HuH-7 (cell line): ENCODE measurements at regions not wholly inside any gene's neighbourhood (a gene's known extent, or its start where the extent isn't known, plus 50 kb on each side); places are given as distances from the start of the nearest gene placed in this dataset.

Experiments
- DNase-seq: peaks from one replicate; pipeline ENCODE4 v3.0.0; 2011; ENCODE audit warnings: low spot score

GRCh38 chr15:94177112-94177511 lies 54.2 kb upstream of the MCTP2 start:
- DNase-seq: no peak

- DNase-seq: no peak
These were observed 55.9 kb upstream of the MCTP2 start for GRCh38 chr15:94175420-94175819.

GRCh38 chr15:94174399-94174802 lies 57.0 kb upstream of the MCTP2 start:
- DNase-seq: no peak

- peak; percentile 8 for DNase-seq
These were observed 63.1 kb upstream of the MCTP2 start for GRCh38 chr15:94168250-94168649.

GRCh38 chr15:94164971-94165370 lies 66.4 kb upstream of the MCTP2 start:
- no peak for DNase-seq

GRCh38 chr15:94164202-94164807 lies 67.1 kb upstream of the MCTP2 start:
- peak; percentile 20 for DNase-seq

- no peak for DNase-seq
These were observed 68.4 kb upstream of the MCTP2 start for GRCh38 chr15:94162939-94163338.

GRCh38 chr15:94154255-94154654 lies 77.1 kb upstream of the MCTP2 start:
- no peak for DNase-seq

- DNase-seq: no peak
These were observed 86.3 kb upstream of the MCTP2 start for GRCh38 chr15:94145046-94145445.

- no peak for DNase-seq
These were observed 89.6 kb upstream of the MCTP2 start for GRCh38 chr15:94141802-94142201.

- DNase-seq: no peak
These were observed 95.7 kb upstream of the MCTP2 start for GRCh38 chr15:94135486-94136147.

GRCh38 chr15:94131875-94132274 lies 99.5 kb upstream of the MCTP2 start:
- no peak for DNase-seq

- DNase-seq: no peak
These were observed 100.9 kb upstream of the MCTP2 start for GRCh38 chr15:94130504-94130903.

- DNase-seq: no peak
These were observed 104.4 kb upstream of the MCTP2 start for GRCh38 chr15:94127006-94127405.

GRCh38 chr15:94125698-94126097 lies 105.7 kb upstream of the MCTP2 start:
- no peak for DNase-seq

GRCh38 chr15:94125156-94125555 lies 106.2 kb upstream of the MCTP2 start:
- DNase-seq: no peak

GRCh38 chr15:94122516-94122915 lies 108.8 kb upstream of the MCTP2 start:
- DNase-seq: no peak

- peak; percentile 52 for DNase-seq
These were observed 111.2 kb upstream of the MCTP2 start for GRCh38 chr15:94119923-94120775.

- DNase-seq: no peak
These were observed 112.0 kb upstream of the MCTP2 start for GRCh38 chr15:94119298-94119811.

GRCh38 chr15:94110476-94111130 lies 120.8 kb upstream of the MCTP2 start:
- no peak for DNase-seq

GRCh38 chr15:94107652-94108051 lies 123.7 kb upstream of the MCTP2 start:
- DNase-seq: no peak

- no peak for DNase-seq
These were observed 125.6 kb upstream of the MCTP2 start for GRCh38 chr15:94105760-94106159.
